GM20000 (cell line): ENCODE measurements at regions not wholly inside any gene's neighbourhood (a gene's known extent, or its start where the extent isn't known, plus 50 kb on each side); places are given as distances from the start of the nearest gene placed in this dataset.
"Not testable (repeated sequence)": the region's sequence is repeated elsewhere in the genome, so short reads cannot be mapped to it uniquely, and the experiment has no call there.

Source experiments
- DNase-seq: peaks from one replicate; pipeline ENCODE4 v3.0.0; 2012; ENCODE audit warnings: low spot score
- CTCF ChIP-seq: IDR thresholded peaks from 2 replicates; pipeline ENCODE4 v1.5.1; 2012; ENCODE audit warnings: mild to moderate bottlenecking, control low read depth; ENCODE audit errors: extremely low read depth, missing control alignments

- TF ChIP-seq CTCF = no peak
- no peak for DNase-seq
Measured at GRCh38 chr6:155867682-155868081, 412.0 kb upstream of the NOX3 start.

DNA sequence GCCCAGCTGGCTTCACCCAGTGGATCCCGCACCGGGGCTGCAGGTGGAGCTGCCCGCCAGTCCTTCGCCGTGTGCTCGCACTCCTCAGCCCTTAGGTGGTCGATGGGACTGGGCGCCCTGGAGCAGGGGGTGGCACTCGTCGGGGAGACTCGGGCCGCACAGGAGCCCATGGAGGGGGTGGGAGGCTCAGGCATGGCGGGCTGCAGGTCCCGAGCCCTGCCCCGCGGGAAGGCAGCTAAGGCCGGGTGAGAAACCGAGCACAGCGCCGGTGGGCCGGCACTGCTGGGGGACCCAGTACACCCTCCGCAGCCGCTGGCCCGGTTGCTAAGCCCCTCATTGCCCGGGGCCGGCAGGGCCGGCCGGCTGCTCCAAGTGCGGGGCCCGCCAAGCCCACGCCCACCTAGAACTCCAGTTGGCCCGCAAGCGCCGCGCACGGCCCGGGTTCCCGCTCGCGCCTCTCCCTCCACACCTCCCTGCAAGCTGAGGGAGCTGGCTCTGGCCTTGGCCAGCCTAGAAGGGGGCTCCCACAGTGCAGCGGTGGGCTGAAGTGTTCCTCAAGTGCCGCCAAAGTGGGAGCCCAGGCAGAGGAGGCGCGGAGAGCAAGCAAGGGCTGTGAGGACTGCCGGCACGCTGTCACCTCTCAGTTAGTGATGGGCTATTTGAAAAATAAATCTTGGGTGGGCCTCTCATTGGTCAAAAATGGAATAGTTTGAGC, 411.2 kb upstream of the NOX3 start:
- not testable (repeated sequence) for DNase-seq

- DNase-seq = no peak
- TF ChIP-seq CTCF = no peak
Measured at GRCh38 chr6:155861821-155862220, 406.2 kb upstream of the NOX3 start.

DNA sequence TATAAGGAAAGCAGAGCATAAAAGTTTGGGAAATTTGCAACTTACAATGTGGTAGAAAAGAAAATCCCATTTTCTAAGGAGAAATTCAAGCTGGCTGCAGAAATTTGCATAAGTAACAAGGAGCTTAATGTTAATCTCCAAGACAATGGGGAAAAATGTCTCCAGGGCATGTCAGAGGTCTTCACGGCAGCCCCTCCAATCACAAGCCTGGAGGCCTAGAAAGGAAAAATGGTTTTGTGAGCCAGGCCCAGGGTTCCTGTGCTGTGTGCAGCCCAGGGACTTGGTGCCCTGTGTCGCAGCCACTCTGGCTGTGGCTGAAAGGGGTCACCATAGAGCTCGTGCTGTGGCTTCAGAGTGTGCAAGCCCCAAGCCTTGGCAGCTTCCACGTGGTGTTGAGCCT, 403.3 kb upstream of the NOX3 start:
- DNase-seq = not testable (repeated sequence)

DNA sequence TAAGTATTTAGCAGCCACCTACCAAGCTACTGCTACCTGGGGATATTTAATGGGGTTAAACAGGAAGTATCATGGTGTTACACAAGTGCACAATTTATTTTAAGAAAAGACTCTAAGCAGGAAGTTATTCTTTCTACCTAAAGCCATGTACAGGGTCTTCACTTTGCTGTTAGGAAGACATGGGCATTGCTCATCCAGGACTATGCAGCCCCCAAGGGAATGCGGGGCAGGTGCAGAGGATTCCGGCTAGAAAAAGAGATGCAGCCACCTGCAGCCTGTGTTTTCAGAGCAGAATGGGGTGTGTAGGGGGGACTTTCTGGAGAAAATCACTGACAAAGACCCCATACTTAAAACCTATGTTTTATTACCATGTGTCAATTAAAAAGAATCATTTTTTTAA, 399.1 kb upstream of the NOX3 start:
- DNase-seq = no peak
- TF ChIP-seq CTCF = no peak

- TF ChIP-seq CTCF = no peak
- DNase-seq = no peak
Measured at GRCh38 chr6:155853011-155853410, 397.4 kb upstream of the NOX3 start.

DNA sequence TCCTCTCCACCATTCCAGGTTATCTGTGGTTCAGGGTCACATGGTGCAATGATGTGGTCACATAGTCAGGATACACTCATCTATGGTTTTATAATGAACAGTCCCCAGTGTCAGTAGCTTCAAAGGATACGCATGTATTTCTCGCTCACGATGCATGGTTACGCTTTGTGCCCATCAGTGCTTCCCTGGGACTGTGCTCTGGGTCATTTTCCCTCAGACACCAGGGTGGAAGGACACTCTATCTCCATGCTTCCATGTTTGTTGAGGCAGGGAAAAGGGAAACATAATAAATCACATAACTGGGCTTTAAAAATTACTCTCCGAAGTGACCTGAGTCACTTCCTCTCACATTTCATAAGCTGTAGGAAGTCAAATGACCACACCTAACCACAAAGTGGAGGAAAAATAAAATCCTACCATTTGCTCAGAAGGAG, 394.8 kb upstream of the NOX3 start:
- TF ChIP-seq CTCF = no peak
- DNase-seq = no peak

DNA sequence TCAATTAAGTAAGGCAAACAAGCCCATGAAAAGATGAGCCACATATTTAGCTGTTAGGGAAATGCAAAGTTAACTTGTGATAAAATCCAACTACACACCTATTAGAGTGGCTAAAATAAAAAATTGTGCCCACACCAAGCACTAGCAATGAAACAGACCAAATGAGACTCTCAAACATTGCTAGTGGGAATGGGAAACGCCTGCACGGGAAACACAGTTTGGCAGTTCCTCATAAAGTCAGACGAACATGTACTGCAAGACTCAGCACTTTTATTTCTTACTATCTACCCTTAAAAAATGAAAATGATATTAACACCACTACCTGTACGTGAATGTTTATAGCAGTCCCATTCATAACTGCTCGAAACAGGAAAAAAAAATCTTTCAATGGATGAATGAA, 392.1 kb upstream of the NOX3 start:
- TF ChIP-seq CTCF = no peak
- DNase-seq = no peak
